ENCODE measurements at regions not wholly inside any gene's neighbourhood (a gene's known extent, or its start where the extent isn't known, plus 50 kb on each side); places are given as distances from the start of the nearest gene placed in this dataset.

DNA sequence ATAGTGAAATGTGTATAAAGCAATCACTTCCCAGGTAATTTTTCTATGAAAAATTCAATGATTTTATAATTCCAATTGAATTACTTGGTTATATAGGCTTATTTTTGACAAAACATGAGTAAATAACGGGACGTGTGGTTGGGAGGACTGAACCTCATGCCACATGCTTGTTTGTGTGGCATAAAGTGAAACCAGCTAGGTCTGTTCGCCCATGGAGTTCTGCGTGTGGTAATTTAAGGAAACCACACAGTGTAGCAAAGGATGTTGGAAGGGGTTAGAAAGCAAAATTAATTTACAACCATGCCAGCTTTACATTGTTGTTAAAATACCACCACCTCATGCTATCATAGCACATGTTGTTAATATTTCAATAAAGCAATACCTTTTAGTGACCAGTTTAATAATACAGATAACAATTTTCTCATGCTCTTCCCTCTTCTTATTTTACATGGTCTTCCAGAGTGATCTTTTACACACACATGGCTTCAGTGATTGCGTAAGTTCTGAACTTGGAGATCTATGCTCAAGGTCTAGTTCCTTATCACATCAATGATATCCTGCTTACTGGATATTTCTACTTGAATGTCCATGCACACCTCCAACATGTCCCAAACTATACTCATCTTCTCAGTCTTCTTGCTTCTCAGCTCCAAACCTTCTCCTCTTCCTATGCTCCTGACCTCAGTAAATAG is 156.4 kb upstream of the ITGA4 start:
- peak in 2 of 3 donors; percentile 78 to 91 for DNase-seq (ENCODE audit: low read depth in 2 of 3, low spot score in 2 of 3)

DNA sequence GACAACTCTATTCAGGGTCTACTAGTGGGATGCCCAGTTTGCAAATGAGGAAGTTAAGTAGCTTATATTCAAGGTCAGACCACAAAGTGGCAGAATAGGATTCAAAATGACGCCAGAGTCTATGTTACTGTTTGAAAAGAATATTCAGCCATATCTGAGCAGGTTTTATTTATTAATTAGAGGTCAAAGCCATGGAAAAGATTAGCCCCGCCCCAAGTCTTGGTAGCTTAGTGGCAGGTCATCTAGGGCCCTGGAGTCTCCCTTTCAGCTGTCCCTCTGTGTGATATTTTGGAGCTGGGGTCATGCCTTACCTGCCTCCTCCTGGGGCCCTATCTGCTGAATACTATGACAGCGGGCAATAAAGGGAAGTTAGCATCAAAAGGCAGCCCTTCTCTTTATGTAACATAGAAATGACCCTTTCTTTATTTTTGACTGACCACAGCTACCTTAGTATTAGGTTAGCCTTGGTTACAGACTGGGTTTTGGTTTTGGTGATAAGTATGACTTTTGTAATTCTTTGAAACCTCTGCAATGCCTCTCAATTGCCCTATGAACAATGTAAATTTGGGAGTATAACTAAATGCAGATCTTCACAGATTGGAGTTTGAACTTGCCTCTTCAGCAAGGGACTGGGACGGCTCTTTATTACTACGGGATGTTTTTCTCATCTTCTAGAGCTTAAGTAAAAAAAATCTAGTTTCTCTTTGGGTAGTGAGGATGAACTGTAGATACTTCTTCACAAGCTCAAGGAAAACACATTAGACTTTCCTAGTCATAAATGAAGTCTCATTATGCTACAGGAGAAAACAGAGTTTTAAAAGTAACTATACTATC is 153.0 kb upstream of the ITGA4 start:
- peak in 2 of 3 donors; percentile 74 to 80 for DNase-seq (ENCODE audit: low read depth in 2 of 3, low spot score in 2 of 3)

DNA sequence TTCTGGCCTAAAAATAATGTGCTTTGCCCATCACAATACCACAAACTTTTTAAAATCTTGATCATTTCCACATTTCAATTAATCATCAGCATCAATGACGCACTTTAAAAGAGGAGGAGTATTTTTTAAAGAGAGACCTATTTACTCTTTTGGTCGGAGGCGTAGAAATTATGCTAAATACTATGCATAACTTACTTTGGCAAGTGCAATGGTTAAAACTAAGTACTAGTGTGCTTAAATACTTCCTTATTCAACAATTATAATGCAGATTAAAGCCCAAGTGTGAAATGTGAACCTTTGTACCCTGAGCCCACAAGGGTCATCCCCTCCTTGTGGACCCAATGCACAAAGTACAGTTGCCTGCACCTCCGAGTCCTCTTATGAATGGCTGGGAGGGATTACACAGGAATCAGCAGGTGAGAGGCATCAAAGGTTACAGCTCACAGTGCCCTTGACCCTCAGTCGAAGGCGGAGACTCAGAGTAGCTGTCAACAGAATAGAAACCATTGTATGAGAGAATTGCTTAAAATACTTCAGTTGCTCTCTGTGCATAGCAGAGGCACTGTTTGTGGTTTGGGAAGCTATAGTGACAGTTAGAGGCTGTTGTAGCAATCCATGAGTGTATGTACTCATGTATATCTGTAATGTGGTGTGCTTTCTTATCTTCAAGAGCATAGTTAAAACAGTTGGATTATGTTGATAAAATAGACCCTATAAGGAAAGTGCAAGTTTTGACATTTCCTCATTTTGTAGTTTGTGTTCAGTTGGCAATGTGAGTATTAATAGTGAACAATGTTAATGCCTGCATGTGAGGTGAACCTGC is 151.7 kb upstream of the ITGA4 start:
- peak in 2 of 3 donors; percentile 61 to 86 for DNase-seq (ENCODE audit: low read depth in 2 of 3, low spot score in 2 of 3)

DNA sequence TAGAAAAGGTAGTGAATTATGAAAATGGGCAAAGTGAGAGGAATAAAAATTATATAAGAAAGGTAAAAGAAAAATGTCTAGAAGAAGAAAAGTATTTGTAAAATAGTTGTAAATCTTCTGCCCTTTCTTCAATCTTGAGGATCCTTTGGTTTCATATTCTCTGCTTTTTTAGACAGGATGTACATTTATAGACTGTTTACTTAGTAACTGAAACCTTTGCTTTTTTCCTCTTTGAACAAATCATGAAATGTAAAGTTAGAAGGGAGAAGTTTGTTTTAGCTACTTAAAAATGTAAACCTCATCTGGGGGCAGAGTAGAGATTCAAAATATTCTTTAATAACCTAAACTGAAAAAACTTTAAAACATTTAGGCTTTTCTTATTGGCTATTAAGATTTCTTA is 150.4 kb upstream of the ITGA4 start:
- peak in 1 of 3 donors; percentile 54 for DNase-seq (ENCODE audit: low read depth in 2 of 3, low spot score in 2 of 3)

DNA sequence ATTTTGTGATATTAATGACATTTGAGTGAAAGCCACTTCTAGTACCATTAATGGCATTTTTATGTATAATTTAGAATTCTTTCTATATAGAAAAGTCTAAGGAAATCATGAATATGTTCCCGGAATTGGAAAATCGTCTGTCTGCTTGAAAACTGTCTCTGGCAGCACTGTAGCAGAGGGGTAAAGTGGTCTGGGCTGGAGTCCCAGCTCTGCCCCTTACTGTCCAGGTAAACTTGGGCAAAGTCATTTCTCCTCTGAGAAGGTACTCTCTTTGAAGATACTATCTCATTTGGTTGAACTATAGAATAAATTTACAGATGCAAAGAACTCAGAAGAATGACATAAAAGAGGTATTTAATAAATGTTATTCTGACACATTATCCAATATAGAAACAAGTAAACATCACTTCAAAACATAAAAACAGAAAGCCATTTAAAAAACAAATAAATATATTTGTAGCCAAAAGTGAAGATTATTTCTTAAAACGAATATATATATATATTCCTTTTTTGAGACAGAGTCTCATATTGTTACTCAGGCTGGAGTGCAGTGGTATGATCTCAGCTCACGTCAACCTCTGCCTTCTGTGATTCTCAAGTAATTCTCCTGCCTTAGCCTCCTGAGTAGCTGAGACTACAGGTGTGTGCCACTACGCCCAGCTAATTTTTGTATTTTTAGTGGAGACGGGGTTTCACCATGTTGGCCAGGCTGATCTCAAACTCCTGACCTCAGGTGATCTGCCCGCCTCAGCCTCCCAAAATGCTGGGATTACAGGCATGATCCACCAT is 149.8 kb upstream of the ITGA4 start:
- DNase-seq (ENCODE audit: low read depth in 2 of 3, low spot score in 2 of 3) = no peak

DNA sequence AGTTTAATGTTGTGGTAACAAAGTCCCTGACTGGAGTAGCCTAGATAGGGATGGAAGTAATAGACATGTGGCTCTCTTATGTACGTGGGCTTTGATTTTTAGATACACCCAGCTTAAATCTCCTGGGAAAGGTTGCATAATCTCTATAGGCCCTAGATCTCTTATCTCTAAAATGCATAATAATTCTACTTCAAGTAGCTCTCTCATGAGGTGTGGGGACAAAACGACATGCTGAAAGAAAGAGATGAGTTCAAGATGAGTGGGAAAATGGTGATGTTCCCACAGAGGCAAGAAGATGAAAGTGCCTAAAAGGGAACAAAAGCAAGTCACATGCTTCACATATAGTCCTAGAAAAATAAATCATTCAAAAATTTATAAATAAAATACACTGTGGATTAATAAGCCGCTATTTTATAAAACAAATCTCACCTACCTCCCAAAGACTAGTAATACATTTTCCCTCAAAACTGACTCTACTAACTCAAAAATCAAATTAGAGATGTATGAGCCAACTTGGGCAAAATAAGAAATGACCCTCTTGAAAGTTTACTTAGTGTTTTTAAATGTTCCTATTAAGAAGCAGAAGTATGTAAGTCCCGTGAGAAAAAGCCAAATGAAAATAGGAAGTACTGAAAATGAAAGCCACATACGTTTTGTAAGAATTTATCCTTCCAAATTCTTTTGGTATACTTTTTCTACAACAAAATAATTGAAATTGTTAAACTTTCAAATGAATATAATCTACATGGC is 148.2 kb upstream of the ITGA4 start:
- peak in 1 of 3 donors; percentile 76 for DNase-seq (ENCODE audit: low read depth in 2 of 3, low spot score in 2 of 3)

DNA sequence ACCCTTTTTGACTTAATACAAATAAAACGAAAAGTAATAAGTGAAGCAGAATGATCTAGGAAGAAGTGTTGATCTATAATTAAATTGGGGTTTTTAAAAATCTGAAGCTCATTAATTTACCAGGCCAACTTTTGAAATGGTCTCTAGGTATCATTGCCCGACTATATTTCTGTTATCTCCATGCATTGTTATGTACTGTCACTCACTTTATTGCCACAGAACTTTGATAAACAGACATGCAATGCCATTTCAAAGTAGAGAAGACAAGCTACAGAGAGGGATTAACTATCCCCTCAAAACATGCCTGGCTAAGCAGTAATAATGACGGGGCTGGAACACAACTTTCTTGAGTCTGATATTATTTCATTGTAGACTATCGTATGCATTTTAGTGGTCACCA is 147.6 kb upstream of the ITGA4 start:
- DNase-seq (ENCODE audit: low read depth in 2 of 3, low spot score in 2 of 3) = peak in 1 of 3 donors; percentile 33

DNA sequence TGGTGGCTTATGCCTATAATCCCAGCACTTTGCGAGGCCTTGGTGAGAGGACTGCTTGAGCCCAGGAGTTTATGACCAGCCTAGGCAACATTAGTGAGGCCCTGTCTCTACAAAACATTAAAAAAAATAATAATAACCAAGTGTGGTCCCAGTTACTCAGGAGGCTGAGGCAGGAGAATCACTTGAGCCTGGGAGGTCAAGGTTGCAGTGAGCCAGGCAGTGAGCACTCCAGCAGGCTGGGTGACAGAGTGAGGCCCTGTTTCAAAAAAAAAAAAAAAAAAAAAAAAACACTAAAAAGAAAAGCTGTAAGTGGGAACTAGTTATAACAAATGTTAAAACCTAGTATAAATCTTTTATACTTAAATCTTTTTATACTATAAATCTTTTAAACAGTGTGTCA is 146.2 kb upstream of the ITGA4 start:
- DNase-seq (ENCODE audit: low read depth in 2 of 3, low spot score in 2 of 3) = no peak

DNA sequence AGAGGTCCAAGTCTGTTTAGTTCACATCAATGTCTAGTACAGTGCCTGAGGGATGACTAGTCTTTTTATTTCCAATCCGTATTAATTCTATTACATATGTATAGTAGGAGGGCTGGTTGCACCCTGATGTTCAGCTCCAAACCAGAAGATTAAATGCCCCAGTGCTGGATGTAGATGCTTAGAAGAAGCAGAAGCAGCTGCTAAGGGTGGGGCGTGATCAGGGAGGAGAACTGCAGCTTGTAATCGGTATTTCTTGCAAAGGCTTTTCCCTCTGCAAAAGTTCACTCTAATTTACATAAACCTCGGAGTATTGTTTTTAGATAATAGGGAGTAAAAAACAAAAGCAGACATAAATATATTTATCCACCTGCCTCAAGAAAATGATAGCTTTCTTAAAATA is 145.3 kb upstream of the ITGA4 start:
- DNase-seq (ENCODE audit: low read depth in 2 of 3, low spot score in 2 of 3) = peak in 1 of 3 donors; percentile 33

DNA sequence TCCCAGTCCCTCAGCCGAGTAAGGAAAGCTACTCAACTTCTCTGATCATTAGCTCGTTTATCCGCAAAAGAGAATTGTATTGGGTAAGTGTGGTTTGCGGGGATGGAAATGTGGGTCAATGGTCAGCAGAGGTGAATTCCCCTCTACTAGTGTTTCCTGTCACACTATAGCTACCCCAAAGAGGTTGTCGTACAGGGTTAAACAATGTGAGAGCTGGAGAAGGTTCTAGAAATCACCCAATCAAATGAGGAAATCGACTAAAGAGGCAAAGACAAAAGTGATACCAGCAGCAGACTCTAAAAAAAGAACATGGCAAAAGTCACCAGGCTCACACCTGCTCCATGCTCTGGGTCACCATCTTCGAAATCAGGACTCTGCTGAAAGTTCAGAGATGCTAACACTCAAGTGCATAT is 144.7 kb upstream of the ITGA4 start:
- no peak for DNase-seq (ENCODE audit: low read depth in 2 of 3, low spot score in 2 of 3)

DNA sequence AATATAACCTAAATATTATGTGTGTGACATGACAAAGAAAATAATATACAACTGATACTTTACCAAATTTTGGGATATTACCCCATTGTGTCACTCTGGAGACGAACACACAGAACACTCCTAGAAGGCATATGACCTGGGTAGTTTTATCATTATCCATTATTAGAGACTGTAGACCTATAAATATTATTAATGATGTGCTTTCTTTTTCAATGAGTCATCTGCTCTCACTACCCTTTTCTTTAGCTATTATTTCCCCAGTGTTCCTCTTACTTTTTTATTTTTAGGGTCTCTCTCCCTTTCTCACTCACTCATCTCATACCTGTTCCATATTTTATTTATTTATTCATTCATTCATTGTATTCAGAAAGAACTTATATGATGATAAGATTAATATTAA is 143.3 kb upstream of the ITGA4 start:
- DNase-seq (ENCODE audit: low read depth in 2 of 3, low spot score in 2 of 3) = no peak

DNA sequence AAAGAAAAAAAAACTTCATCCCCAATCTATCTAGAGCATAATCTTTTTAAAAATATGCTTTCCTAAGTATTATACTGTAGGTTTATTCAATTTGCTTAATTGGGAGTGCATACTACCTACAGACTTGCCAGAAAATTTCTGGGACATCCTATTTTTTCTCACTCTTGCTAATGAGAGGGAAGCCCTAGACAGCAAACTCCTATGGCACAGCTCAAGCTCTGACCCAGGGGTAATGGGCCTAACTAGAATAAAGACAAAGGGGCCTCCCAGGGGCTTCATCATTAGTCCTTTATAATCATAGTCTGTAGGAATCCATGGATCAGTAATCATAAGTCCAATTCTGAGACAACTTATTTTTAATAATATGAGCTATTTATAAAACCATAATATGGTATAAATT is 142.6 kb upstream of the ITGA4 start:
- no peak for DNase-seq (ENCODE audit: low read depth in 2 of 3, low spot score in 2 of 3)

DNA sequence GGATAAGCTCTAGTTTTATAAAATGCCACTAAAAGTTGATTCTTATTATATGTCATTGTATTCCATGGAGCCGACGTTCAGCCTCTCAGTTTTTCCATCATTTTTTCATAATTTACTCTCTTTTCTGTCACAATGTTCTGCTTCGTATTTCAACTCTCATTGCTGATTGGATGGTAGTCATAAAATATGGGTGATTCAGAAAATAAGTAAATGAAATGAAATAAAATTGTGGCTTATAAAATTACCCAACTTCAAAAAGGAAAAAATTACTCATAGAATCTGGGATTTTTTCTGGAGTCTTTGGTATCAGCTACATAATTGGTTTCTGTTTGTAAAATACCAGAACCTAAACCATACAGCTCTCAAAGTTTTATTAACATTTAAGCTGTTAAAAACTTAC is 139.7 kb upstream of the ITGA4 start:
- DNase-seq (ENCODE audit: low read depth in 2 of 3, low spot score in 2 of 3) = no peak

DNA sequence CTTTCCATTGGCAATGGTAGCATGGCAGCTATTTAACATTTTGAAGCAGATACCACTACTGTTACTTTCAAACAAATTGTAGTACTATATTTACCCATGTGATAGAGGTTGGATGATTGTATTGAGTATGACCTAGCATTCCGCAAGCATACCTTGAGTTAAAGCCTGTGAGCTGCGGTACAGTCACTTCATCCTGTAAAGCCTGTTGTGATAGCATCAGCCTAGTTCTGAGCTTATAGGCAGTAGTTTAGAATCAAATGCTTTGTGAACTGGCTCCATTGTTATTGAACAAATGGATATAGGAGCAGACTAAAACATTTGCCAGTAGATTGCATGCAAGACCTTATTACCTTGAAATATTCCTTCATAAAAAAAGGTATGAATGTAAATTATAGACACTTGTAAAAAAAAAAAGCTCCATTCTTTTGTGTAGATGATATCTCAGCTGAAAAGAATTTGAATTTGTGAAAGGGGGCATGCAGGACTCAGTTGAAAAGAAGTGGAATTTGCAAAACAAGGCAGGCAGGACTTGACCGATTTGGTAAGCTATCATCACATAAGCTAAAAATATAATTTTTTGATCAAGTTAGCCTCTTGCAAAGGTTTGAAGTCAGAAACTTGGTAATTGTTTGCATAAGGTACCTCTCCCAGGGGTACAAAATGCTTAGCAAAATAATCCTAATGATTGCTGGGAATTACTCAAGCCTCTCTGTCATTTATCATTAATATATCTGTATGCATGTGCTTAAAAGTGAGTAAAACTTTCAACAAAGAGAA is 138.5 kb upstream of the ITGA4 start:
- no peak for DNase-seq (ENCODE audit: low read depth in 2 of 3, low spot score in 2 of 3)

DNA sequence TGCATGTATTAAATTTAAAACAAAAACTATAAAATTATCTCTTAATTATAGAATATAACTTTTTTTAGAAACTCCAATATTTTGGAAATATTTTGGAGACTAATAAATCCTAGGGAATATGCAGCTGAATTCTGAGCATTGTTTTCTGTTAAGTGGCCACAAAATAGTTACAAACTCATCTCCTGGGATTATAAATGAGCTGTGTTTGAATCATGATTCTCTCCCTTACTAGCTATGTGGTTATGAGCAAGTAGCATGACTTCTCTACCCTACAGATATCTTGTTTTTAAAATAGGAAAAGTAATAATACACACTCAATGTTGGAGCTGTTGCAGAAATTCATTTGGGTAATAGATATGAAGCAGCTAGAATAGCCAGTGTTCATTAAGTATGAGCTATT is 137.9 kb upstream of the ITGA4 start:
- no peak for DNase-seq (ENCODE audit: low read depth in 2 of 3, low spot score in 2 of 3)

DNA sequence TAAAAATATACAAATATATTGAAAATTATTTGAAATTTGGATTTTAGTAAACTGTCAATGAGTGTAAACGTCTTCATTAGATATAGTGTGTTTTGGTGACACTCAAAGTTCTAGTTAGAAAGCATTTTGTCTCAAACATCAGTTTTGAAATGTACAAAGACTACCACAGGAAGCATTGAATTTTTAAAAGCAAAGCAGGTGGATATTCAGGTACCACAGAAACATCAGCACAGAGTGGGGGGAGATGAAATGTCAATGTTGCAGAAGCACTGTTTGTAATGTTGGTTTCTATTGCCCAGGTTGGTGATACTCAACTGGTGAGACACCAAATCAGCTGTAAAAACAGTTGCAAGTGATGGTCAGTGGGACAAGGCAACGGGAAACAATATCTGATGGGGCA is 136.5 kb upstream of the ITGA4 start:
- DNase-seq (ENCODE audit: low read depth in 2 of 3, low spot score in 2 of 3) = no peak

DNA sequence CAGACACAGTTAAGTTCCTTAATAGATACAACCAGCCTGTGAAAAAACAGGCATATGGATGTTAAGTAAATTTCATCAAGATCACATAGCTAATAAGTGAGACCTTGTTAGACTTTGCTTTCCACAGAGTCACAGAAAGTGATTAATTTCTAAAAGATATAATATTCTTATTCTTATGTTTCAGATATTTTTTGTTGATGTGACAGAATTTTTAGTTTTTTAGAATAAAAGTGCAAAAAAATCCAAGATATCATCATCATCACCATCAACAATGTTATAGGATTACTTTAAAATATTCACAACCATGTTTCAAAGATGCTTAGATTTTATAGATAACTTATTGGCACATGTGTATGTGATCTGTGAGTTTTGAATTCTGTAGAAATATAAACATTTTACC is 132.3 kb upstream of the ITGA4 start:
- no peak for DNase-seq (ENCODE audit: low read depth in 2 of 3, low spot score in 2 of 3)

DNA sequence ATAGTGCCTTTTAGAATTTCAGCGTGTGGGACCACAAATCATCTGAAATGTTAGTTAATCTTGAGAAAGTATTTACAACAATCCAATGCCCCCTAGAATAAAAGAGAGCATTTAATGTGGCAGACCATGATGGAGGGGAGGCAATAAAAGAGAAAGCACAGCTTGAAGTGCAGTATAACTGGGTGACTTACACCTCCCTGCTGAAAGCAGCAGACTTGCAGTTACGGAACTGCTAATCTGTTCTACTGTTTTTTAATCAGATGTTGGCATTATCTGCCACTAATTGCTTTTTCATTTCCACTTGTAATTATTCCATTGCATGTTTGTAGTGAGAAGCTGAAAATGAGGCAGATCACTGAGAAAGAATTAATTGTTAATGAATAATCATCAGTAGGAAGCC is 130.5 kb upstream of the ITGA4 start:
- no peak for DNase-seq (ENCODE audit: low read depth in 2 of 3, low spot score in 2 of 3)

DNA sequence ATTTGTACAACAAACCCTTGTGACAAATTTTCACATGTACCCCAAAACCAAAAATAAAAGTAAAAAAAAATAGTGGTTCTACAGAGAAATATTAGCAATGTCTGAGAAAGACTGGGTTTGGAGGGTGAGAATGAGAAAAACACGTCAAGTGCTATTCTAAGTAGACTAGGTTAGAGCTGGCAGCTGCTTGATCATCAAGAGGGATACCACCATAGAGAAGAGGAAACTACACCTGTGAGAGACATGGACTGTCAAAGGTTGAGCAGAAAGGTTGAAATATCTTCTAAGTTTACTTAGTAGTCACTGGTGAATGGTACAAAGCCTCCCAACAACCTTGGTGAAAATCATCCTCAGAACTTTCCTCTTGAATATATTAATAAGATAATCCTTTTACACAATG is 126.9 kb upstream of the ITGA4 start:
- DNase-seq (ENCODE audit: low read depth in 2 of 3, low spot score in 2 of 3) = no peak

All from hematopoietic multipotent progenitor cell (in vitro differentiated cells).